Stimulated activated CD8-positive, alpha-beta memory T cell treated with anti-CD3 and anti-CD28 coated beads, Interleukin-4, amount 100 ng/mL, for 4 hours (primary cell): ENCODE measurements at regions not wholly inside any gene's neighbourhood (a gene's known extent, or its start where the extent isn't known, plus 50 kb on each side); places are given as distances from the start of the nearest gene placed in this dataset.

Experiments used
- DNase-seq, 2 donors: peaks; one replicate each; pipeline ENCODE4 v3.0.0-alpha.2; 2020; ENCODE audit warnings: low read depth in 2 of 2, low spot score in 1 of 2

DNA sequence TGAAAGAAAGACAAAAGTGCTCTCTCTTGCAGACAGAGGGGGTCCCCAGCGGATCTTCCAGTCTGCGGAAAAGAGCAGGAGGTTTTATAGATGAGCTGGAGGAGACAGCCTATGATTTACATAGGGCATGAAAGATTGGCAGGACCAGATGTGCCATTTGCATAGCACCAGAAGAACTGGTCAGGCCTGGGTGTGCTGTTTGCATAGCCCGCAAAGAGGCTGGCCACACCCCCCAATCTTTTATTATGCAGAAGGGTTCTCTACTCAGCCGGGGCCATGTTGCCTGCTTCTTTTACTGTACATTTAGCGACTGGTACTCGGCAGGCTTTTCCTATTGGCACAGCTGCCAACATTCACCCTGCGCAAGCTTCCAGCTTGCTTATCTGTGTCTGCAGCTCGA, 317.6 kb downstream of the GALR1 start:
- no peak for DNase-seq

DNA sequence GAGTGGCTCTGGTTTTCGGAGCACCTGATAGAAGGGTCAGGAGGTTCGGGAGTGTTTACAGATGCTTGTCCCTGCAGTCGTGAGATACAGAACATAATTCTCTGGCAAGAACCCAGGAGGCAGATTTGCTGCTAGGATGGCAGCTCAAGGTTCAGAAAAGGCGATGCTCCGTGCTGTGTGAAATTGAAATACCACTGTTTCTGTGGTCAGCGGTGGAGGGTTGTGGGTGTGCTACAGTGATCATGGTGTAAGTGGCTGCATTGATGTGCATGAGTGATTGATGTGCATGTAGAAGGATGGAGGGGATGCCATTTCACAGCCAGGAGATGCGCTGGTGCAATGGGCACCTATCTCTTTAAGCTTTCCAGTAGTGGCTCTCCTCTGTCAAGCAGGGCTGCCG, 322.1 kb downstream of the GALR1 start:
- no peak for DNase-seq

DNA sequence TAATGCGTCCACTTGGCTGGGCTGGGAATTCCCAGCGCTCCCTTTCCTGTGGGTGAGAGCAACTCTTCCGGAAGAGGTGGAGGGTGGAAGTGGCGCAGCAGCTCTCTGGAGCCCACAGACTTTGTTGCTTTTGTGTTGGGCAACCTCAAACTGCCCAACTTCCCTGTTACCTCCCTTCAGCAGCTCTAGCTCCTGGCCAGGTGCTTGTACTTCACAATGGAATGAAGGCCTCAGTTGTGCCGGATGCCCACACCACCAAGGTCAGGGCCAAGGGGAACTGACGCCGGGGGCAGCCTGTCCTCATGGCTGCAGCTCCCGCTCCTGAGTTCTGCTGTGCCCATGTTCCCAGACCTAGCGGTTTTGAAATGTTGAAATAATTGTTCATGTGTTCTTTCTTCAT, 322.9 kb downstream of the GALR1 start:
- no peak for DNase-seq

DNA sequence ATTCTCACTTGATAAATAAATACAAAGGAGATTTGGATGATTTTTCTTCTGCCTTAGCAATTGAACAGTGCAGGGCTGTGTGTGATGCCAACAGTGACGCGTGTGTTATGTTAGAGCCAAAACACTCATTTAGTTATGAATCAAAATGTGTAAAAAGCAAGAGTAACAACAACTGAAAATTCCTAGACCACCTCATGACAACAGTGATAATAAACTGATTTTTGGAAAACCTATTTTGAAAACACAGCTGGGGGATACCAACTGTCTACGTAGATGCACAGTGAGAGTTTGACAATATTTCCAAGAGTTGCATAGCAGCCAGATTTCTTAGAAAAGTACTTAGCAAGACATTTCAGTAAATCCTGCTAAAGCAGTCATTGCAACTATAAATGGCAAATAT, 323.9 kb downstream of the GALR1 start:
- DNase-seq, result no peak

DNA sequence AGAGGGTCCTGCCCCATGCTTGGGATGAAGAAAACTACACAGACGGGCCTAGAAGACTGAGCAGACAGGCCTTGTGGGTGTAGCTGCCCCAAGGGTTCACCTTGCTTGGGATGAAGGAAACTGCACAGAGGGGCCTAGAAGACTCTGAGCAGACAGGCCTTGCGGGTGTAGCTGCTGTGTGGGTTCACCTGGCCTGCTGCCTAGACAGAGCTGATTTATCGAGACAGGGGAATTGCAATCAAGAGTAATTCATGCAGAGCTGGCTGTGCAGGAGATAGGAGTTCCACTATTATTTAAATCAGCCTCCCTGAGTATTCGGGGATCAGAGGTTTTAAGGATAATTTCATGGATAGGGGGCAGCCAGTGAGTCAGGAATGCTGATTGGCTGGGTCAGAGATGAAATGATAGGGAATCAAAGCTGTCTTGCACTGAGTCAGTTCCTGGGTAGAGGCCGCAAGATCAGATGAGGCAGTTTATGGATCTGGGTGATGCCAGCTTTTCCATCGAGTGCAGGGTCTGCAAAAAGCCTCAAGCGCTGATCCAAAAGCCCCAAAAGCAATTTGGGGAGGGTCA, 341.4 kb downstream of the GALR1 start:
- no peak for DNase-seq

DNA sequence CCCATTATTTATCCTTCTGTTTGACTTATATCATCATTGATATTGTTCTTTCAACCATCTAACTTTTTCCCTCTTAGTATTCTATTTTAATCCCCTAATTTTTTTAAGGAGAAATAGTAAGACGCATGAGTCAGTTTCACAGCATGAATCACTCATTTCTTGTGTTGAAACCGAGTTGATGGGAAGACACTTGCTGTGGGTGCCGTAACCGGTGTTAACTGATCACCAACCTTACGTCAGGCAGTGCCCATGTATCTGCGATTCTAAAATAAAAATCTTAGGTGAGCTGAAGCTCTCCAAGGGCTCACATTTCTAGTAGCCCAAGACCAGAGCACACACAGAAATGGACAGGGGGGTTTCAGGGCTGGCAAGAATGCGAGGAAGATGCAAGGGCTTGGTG, 348.1 kb downstream of the GALR1 start:
- DNase-seq, result no peak

DNA sequence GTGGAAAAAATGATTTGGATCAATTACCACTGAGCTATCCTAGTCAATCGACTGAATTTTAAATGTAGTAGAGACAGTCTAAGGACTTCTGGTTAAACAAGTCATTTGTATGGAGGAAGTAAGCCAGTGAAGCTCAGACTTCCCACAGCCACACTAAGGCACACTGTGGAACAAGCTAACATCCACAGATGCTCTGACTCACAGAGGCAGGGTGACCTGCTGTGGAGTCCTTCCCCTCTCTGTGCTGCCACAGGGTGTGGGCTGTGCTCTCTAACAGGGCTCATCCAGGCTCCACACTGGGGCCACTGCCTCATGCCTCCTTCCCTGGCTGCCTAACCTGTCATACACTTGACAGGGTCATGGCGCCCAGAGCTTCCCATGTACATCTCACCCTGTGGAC, 351.0 kb downstream of the GALR1 start:
- no peak for DNase-seq

DNA sequence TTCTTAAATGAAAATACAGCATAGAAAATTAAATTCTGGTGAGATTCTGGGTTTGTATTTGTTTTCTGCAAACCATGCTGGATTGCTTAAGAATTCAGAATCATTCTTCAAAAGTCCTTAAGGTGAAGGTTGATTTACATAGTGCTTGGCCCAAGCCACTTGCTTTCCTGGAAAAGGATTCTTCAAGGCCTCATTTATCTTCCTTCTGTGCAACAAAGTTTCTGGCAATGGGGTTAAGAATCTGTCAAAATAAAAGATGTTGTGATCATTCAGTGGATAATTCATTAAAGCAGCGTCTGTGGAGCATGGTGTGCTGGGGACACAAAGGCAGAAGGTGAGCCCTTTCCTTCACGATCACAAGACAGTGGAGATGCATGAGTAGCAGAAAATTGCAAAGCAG, 351.9 kb downstream of the GALR1 start:
- no peak for DNase-seq

DNA sequence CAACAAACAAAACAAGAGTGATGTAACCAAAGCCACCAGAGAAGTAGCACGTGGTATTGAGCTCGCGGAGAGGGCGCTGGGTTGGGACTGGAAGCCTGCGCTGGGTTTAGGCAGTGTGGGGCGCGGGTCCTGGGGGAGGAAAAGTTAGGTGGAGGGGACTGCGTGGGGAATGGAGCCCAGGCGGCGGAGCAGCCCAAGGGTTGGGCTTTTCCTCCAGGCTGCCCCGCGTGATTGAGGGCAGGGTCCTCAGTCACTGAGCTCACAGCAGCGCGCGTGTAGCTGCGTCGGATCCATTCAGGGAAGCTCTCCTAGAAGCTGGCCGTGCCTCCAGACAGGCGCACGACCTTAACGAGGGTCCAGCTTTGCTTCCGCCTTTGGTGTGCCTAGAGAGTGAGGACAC, 357.4 kb downstream of the GALR1 start:
- DNase-seq, result no peak

DNA sequence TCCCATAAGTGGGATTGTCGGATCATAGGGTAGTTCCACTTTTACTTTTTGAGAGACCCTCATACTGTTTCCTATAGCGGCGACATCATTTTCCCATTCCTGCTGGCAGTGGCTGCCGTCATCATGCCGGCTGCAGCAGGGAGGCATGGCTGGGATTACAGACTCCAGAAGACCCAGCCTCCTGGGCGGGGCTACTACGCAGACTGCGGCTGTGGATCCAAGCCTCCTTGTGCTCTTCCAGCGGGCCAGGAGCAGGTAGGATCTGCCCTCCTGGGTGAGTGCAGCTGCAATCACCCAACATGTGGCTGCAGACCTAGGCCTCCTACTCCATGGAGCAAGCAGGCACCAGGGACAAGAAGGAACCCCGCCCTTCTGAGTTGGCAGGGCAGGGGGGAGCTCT, 359.2 kb downstream of the GALR1 start:
- DNase-seq, result no peak

DNA sequence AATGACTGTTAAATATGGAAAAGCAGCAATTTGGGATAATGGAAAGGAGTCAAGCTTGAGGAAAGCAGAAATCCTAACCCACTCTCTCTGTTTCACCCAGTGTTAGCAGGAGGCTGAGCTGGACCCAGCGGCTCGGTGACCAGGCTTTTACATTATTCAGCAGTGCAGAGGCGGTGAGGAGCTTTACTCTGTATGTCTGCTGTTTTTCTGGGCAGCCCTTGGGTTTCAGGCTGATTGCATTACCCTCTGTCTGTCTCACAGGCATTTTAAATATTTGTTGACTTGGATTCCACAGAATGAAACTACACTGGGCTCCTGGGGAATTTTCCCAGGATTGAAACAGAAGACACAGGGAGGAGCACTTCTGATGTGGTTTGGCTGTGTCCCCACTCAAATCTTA, 368.0 kb downstream of the GALR1 start:
- no peak for DNase-seq

DNA sequence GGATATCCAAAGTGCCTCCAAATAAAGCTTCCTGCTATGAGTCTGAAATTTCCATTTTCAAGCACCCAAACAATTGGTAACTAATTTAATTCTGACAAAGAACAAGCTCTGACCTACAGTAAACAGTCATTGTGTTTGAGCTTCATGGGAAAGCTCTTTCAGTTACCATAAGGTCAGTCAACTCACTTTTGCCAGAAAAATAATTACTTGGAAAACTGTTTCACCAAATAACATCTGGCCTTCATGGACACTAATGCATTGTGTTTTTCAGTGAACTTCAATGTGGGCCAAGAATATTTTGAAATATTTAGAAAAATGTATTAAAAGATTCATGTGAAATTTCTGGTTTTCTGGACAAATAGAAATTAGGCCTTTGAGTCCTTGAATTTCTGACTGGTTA, 369.9 kb downstream of the GALR1 start:
- no peak for DNase-seq

DNA sequence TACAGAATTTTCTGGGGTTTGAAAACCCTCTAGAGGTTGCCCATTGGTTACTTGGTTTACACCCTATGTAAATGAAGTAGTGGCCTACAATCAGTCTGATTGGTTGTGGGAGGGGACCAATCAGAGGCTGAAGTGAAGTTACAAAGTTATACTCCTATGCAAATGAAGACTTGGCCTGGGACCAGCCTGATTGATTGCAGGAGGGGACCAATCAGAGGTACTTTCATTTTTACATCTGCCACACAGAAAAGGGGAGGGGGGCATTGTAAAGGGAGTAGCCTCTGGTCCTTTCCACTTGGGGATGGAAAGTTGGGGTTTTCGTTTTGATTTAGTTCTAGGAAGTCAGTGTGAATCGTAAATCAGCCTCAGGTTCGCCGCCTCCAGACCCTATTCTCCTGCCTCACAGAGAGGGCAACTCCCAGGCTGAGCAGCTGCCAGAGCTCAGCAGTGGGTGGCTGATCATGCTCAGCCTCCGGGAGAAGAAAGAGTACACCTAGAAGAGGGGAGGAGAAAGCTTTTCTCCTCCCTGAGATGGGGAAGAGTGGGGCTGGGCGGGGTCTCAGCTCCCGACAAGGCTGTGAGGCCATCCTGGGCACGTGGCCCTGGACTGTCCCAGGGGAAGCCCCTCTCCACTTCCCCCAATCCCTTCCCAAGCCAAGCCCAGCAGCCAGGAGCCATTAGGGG, 372.5 kb downstream of the GALR1 start:
- no peak for DNase-seq

DNA sequence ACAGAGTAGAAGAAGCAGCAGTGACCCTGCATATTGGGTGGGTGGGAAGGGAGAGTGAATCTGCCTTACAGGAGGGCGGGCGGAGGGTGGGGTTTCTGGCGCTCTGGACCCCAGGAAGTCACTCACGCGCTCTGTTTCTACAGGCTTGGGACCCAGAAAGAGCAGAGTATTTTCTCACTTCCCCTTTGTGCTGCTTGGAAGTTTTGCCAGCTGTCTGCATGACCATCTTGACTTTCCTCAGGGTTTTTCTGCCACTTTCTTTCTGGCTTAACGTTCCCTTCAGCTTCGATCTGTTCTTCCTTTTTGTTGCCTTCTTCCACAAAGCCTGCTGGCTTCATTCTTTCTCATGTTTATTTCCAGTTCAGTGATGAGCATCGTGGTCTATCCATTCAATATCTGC, 383.1 kb downstream of the GALR1 start:
- DNase-seq, result no peak

DNA sequence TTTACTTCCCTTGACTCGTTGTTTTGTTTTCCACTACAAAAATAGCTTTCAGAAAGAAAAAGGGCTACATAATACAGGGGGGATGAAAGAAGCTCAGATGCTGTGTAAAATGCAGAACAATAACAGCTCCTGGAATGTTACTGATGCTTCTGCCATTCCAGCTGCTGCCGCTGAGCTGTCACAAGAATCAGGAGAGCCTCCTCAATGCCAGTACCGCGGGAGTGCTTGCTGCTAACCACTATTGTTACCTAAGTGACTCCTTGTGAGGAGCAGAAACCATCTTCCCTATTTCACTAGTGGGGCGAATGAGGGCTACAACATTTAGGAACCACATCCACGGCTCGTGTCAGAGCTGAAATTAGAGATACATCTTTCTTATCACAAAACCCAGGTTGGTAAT, 384.8 kb downstream of the GALR1 start:
- DNase-seq, result no peak

DNA sequence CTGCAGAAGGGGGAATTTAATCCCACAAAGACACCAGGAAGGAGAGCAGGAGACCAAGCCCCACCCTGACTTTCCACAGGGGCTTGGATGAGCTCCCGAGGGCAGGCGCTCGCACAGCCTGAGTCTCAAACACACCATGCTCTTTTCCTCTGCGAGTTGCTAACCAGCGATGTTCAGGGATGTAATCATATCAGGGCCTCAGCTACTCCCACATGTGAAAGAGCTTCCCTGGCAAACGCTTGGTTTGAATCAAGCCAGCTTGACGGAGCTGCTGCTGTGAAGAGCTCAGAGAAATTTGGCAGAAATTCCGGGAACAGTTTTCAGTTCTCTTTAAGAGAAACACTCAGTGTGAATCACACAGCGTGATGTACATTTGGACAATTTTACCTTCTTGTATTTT, 385.8 kb downstream of the GALR1 start:
- no peak for DNase-seq

DNA sequence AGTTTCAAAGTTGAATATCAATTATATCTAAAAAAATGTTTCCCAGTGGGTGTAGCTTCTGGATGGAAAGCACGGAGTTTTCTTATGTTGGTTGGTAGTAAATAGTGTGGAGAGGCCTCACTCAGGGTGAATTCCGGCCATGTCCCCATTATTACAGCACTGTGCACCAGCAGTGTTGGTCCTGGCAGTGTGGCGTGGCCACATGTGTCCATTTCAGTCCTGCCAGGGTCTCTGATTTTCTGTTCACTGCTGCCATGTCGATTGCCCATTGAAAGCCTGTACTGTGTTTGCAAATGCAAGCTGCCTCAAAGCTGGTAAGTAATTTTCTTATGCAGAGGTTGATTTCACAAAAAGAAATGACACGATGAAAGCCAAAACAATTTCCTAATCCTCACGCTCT, 386.2 kb downstream of the GALR1 start:
- DNase-seq, result no peak

DNA sequence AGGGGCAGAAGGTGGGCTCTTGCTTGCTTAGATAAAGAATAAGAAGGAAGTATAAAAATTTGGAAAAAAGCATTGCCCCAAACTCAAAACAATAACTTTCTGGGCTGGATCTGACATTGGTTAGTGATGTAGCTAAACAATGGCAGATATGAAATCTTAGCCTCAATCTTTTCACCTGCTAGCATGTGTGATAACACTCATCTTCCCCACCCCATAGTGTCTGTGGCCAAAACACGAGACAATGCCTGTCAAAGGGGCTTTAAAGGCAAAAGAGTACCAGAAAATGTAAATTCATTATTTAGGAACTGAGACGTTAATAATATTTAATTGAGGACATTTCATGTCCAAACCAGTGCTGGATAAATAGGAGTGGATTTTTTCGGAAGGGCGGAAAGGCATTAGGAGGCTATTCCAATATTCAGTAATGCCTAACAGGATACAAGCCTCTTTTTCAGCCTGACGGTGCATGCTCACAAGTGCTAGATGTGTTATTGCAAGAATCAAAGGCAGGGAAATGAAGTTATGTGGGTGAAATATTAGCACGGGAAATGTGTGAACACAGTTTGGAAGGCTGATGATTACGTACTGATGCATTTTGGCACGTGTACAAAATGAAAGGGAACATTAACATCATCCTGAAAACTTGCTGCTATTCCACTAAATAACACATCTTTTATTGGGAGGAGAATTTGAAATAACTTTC, 395.7 kb downstream of the GALR1 start:
- no peak for DNase-seq

DNA sequence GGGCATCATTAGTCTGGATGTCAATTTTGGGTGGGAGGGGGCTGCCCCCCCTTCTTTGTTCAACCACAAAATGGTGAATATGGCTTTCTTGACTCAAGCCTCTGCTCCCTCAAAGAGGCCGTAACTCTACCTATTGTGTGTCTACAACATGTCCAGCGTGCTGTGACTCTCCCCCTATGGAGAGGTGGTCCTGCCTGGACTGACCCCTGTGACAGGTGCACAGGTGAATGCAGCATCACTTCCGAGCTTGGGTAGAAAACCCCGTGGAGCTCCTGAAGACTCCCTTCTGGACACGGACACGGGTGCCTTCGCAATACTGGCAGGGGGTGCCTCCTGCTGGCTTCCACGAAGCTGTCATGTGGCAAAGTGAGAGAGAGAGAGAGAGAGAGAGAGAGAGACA, 397.8 kb downstream of the GALR1 start:
- no peak for DNase-seq

DNA sequence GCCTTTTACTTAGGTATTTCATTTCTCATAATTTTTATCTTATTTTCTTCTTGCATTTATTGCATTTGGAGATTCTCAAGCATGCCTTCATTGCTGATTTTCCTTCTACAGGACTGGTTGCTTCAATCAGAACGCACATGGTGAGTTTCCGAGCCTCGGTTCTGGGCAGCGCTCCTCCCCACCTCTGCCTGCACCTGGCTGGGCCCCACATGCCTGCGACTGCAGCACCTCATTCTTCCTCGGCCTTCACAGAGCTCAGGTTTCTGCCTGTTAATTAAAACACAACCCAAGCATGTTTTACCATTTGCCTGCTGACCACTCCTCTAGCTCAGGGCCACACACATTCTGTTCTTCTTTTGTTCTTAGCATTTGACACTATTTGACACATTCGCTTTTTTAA, 398.8 kb downstream of the GALR1 start:
- DNase-seq, result no peak

DNA sequence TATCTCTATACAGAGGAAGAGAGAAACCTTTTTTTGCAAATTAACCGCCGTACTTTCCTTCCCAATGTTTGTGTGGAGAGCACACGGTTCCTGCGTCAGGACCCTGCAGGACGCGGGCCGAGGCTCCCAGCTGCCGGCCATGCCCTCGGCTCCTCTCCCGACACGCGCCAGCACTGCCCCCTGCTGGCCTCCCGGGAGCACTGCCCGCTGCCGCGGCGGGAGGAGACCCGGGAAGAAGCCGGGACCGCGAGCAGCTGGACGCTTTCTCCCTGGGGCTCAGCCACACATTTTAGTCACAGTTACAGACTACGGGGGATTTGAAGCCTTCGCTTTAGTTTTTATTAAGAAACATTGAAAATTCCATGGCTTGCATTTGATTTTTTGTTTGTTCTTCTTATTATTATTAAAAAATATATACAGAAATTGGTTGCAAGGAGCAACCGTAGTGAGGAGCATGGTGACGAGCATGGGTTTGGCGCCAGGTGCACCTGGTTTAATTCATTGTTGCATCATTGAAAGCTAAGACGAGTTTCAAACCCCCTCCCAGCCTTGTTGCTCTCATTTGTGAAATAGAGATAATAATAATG, 401.2 kb downstream of the GALR1 start:
- DNase-seq, result peak in 1 of 2 donors; percentile 7

DNA sequence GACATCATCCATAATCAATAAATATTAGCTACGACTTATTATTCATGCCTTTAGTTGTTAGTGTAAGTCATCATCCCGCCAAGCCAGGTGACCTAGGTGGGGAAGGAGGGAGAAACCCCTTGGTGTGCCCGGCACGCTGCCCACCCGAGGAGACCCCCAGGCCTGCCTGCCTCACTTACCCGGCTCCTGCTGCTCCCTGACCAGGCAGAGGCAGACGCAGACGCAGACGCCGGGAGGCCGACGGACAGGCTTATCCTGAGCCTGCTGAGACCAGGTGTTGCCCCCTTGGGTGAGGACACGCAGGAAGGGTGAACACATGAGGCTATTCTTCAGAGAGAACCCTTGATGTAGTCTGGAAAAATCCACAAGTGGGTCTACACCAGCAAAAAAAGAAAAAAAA, 401.8 kb downstream of the GALR1 start:
- no peak for DNase-seq
